K562 (cell line): ENCODE measurements at regions not wholly inside any gene's neighbourhood (a gene's known extent, or its start where the extent isn't known, plus 50 kb on each side); places are given as distances from the start of the nearest gene placed in this dataset.

Experiments used
- ATAC-seq: fragments of 200-7000 bp; cut with Tn5 transposase; 3 replicates; pipeline ENCODE4 v1.9.1; 2020; ENCODE audit warnings: moderate library complexity
- BruUV-seq: library from RNA; stranded (reverse); fragments of 400-500 nt; replicated peaks from 2 replicates; lab custom pipeline; 2021; lab: Mats Ljungman, UMichigan
- CTCF ChIA-PET: fragments of 300-600 bp; formaldehyde crosslinking; extraction: SDS; loops from one replicate; lab custom pipeline; 2021; ENCODE audit warnings: low intra/inter-chr PET ratio; lab: Yijun Ruan, JAX
- POLR2A ChIA-PET: fragments of 300-600, 350-650 bp; sonication (Branson Sonifier 250); formaldehyde crosslinking; extraction: SDS; loops from one replicate; lab custom pipeline; 2021; ENCODE audit warnings: antibody characterized with exemption, inconsistent platforms; lab: Yijun Ruan, JAX
- DNase-seq, 4 experiments: peaks; one replicate each; pipeline versions ENCODE4 v3.0.0 to v3.0.0-alpha.2; 2011 to 2018; ENCODE audit warnings: low spot score in 3 of 4, mixed read lengths in 3 of 4; ENCODE audit errors: extremely low read depth in 1 of 4
- FAIRE-seq: peaks from 2 replicates; lab custom pipeline; 2011; peaks lifted over from hg19 to GRCh38; lab: Jason Lieb, UNC
- H2AFZ ChIP-seq: 2 replicates; pipeline ENCODE4 v1.6.0; 2011; ENCODE audit warnings: low read depth, low read length, control low read depth, inconsistent platforms
- H3K27ac ChIP-seq: fragments of 200-600 bp; 3 replicates; pipeline ENCODE4 v1.8.0; 2011; ENCODE audit warnings: low read depth, mild to moderate bottlenecking, control low read depth, inconsistent platforms, low read length, moderate library complexity, mixed read lengths; ENCODE audit errors: extremely low read depth
- H3K27me3 ChIP-seq, 2 experiments: fragments of 300-600 bp in 1 of 2; 2 replicates in 1 of 2; 3 replicates in 1 of 2; pipeline versions ENCODE4 v1.6.0 to v1.8.0; 2011; ENCODE audit warnings: inconsistent platforms in 2 of 2, low read length in 2 of 2, mild to moderate bottlenecking in 1 of 2, mixed read lengths in 1 of 2, moderate library complexity in 1 of 2; ENCODE audit not compliant: control insufficient read depth in 2 of 2, insufficient read depth in 2 of 2
- H3K36me3 ChIP-seq: fragments of 300-600 bp; 3 replicates; pipeline ENCODE4 v1.8.0; 2011; ENCODE audit warnings: mild to moderate bottlenecking, low read length, inconsistent platforms; ENCODE audit not compliant: control insufficient read depth, insufficient read depth
- H3K4me1 ChIP-seq, 2 experiments: fragments of 200-600 bp in 1 of 2; replicated peaks in 1 of 2; 2 replicates in 1 of 2; 3 replicates in 1 of 2; pipeline versions ENCODE4 v1.5.1 to v1.8.0; 2011; ENCODE audit warnings: inconsistent platforms in 2 of 2, low read length in 2 of 2, mild to moderate bottlenecking in 1 of 2, mixed read lengths in 1 of 2, moderate library complexity in 1 of 2; ENCODE audit not compliant: control insufficient read depth in 2 of 2, insufficient read depth in 2 of 2
- H3K4me2 ChIP-seq: 2 replicates; pipeline ENCODE4 v1.6.1; 2011; ENCODE audit warnings: low read length, control low read depth, inconsistent platforms, mixed read lengths; ENCODE audit not compliant: insufficient read depth
- H3K4me3 ChIP-seq: fragments of 200-600 bp; sonication (generic), shearing (Covaris generic); 2 replicates; pipeline ENCODE4 v1.5.1; 2016; ENCODE audit warnings: control low read depth, inconsistent platforms
- H3K79me2 ChIP-seq: fragments of 200-600 bp; 3 replicates; pipeline ENCODE4 v1.8.0; 2011; ENCODE audit warnings: low read length, inconsistent platforms; ENCODE audit not compliant: control insufficient read depth, insufficient read depth
- H3K9ac ChIP-seq, 2 experiments: 2 replicates each; pipeline versions ENCODE4 v1.6.0 to v1.6.1; 2011; ENCODE audit warnings: low read depth in 2 of 2, low read length in 2 of 2, control low read depth in 1 of 2, inconsistent platforms in 1 of 2, mild to moderate bottlenecking in 1 of 2, mixed read lengths in 1 of 2; ENCODE audit not compliant: insufficient read depth in 1 of 2
- H3K9me1 ChIP-seq: one replicate; pipeline ENCODE4 v1.6.0; 2011; ENCODE audit warnings: inconsistent platforms, mild to moderate bottlenecking, low read length, moderate library complexity; ENCODE audit not compliant: control insufficient read depth, insufficient read depth
- H3K9me3 ChIP-seq: replicated peaks from 2 replicates; pipeline ENCODE4 v1.5.1; 2011; ENCODE audit warnings: low read depth, low read length, inconsistent platforms; ENCODE audit not compliant: control insufficient read depth, insufficient read depth
- H4K20me1 ChIP-seq: replicated peaks from 2 replicates; pipeline ENCODE4 v1.6.1; 2011; ENCODE audit warnings: low read length, inconsistent platforms, mixed read lengths; ENCODE audit not compliant: control insufficient read depth, insufficient read depth
- MAFF ChIP-seq: IDR thresholded peaks from 2 replicates; pipeline ENCODE4 v1.6.1; 2012; ENCODE audit warnings: low read length, improper control_type of control experiment
- NCOA4 ChIP-seq: fragments of 450-650 bp; IDR thresholded peaks from 2 replicates; pipeline ENCODE4 v1.6.1; 2018; ENCODE audit warnings: mild to moderate bottlenecking; ENCODE audit not compliant: partially characterized antibody
- NONO ChIP-seq, 2 experiments: fragments of 200-400 bp in 1 of 2; fragments of 450-650 bp in 1 of 2; formaldehyde crosslinking in 1 of 2; IDR thresholded peaks; 2 replicates each; pipeline ENCODE4 v1.6.1; 2017; ENCODE audit warnings: low read depth in 2 of 2, mild to moderate bottlenecking in 2 of 2, moderate library complexity in 2 of 2, low read length in 1 of 2
- NR2C2 ChIP-seq, 2 experiments: fragments of 200-800 bp in 1 of 2; sonication (Bioruptor generic) in 1 of 2; sonication (generic) in 1 of 2; formaldehyde crosslinking in 1 of 2; IDR thresholded peaks; 2 replicates each; pipeline versions ENCODE4 v1.6.1 to v1.8.0; 2016 to 2022; ENCODE audit warnings: mild to moderate bottlenecking in 1 of 2, missing compliant biosample characterization in 1 of 2, missing genetic modification characterization in 1 of 2, missing genetic modification reagents in 1 of 2
- TAF1 ChIP-seq: IDR thresholded peaks from 2 replicates; pipeline ENCODE4 v1.6.1; 2011; ENCODE audit warnings: mild to moderate bottlenecking, low read length, moderate library complexity; ENCODE audit not compliant: insufficient read depth, control insufficient read depth, severe bottlenecking; ENCODE audit errors: extremely low read depth
- ZNF174 ChIP-seq: fragments of 250-450 bp; sonication (Bioruptor Pico); IDR thresholded peaks from 2 replicates; pipeline ENCODE4 v1.4.0; 2020; ENCODE audit warnings: mild to moderate bottlenecking
- ZNF316 ChIP-seq: fragments of 450-650 bp; IDR thresholded peaks from 2 replicates; pipeline ENCODE4 v1.6.1; 2016
- ZNF717 ChIP-seq: fragments of 250-450 bp; sonication (Bioruptor Pico); IDR thresholded peaks from 2 replicates; pipeline ENCODE4 v1.5.0; 2021
- WGBS: fragments of 100-300 bp; shearing (Covaris generic); methylation state at CpG from one replicate; pipeline ENCODE4 v1.1.6; 2016; ENCODE audit warnings: low coverage, mixed read lengths; ENCODE audit not compliant: insufficient coverage; ENCODE audit errors: missing lambda C conversion rate; 5-methylcytosine and 5-hydroxymethylcytosine counted together
- in situ Hi-C: fragments of 300-500 bp; cut with MboI; formaldehyde crosslinking; loops from 4 replicates; pipeline ENCODE4 v1.15.0; 2018; ENCODE audit warnings: inconsistent platforms, mixed read lengths
- intact Hi-C: fragments of 100-400 bp; cut with micrococcal nuclease; formaldehyde crosslinking; loops from 2 replicates; pipeline ENCODE4 v1.14.2; 2022
- TF ChIP-seq, protein P1 (sequence below): sonication (generic); formaldehyde crosslinking; IDR thresholded peaks from 2 replicates; pipeline ENCODE4 v1.8.0; 2022; ENCODE audit warnings: mild to moderate bottlenecking, missing genetic modification reagents, borderline replicate concordance

DNA sequence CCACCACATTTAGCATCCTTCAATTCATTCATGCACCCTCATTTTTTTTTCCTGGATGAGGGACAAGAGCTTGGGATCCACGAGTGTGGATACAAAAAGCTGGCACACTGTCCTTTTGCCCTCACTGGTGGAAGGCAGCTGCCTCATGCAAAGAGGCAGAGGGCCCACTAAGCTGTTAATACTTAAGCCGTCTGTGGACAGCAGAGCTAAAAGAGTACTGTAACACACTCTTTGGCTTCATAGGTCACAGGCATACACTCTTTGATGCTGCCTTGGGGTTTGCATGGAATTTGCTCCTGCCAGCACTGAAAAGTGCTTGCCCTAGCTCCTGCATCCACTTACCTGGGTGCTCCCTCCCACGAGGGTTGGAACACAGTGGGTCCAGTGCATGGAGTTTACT lies 978.4 kb upstream of the SPRY2 start:
- no peaks in the 10 kb centered on the region for H3K9me1 ChIP-seq
- no peak overlapping the region for H3K9ac ChIP-seq
- 0 out of 3 replicates have a peak, but pooled peaks cover 2% of the 10 kb centered on the region for H3K79me2 ChIP-seq
- no peaks in the 10 kb centered on the region for H3K9me3 ChIP-seq
- ChIA-PET POLR2A (no interaction called here), CTCF (no interaction called here)
- no TSS peak for BruUV-seq
- H3K4me1 ChIP-seq = no peaks in the 10 kb centered on the region
- no peaks in the 10 kb centered on the region for H4K20me1 ChIP-seq
- FAIRE-seq (no peak), ATAC-seq (no peak), DNase-seq (no peak)
- H3K27ac ChIP-seq = no peak overlapping the region
- no peaks in the 10 kb centered on the region for H3K27me3 ChIP-seq
- intact Hi-C loops = no loop called here
- H3K4me3 ChIP-seq = no peak overlapping the region
- TF ChIP-seq TAF1 = no peak
- WGBS = 30% methylated on average over 3 of the region's 3 CpGs
- no peak overlapping the region for H3K4me2 ChIP-seq
- no peaks in the 10 kb centered on the region for H3K36me3 ChIP-seq
- H2AFZ ChIP-seq = no peak overlapping the region
- in situ Hi-C loops = no loop called here

DNA sequence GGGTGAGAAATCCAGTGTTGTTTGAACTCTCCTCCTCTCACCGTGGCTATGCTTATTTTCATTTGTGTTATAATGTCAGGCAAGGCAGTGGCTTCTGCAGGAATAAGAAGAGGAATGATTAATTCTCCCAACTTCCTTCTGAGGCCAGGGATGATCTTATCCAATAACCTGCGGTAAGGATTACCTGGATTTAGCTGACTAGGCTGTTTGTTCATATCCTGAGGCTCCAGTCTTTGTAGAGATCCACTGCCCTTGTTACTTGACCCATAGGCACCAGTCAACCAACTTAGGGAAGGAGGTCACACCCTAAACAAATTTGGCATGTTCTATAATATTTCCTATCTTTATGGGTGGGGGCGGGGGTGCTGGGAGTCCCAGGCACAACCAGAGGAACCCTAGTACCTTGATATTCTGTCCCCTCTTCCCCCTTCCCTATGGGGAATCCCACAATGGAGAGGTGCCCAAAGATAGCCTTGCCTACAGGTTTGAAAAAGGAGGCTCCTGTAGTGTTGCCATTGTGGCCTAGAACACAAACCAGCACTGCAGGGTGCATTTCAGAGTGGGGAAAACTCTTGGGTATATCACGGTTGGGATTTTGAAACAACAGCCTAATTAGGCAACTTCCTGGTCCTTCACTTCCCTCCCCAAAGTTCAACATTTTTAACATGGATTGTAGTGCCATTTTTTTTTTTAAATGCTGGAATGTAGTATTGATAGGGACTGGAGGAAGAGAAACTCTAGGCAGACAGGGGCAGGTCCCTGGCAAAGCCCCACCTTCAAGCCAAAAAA lies 977.5 kb upstream of the SPRY2 start:
- POLR2A ChIA-PET = no interaction called here

More for the DNA sequence above, 977.5 kb upstream of the SPRY2 start:
- Histone ChIP-seq H3K4me1 (no peaks in the 10 kb centered on the region), H3K36me3 (no peaks in the 10 kb centered on the region), H3K27ac (no peak overlapping the region), H3K4me2 (no peak overlapping the region), H3K79me2 (no peaks in the 10 kb centered on the region), H3K4me3 (no peak overlapping the region), H3K9ac (no peak overlapping the region), H3K9me1 (no peaks in the 10 kb centered on the region), H3K9me3 (no peaks in the 10 kb centered on the region), H4K20me1 (no peaks in the 10 kb centered on the region), H3K27me3 (no peaks in the 10 kb centered on the region), H2AFZ (no peak overlapping the region)
- no TSS peak for BruUV-seq
- ATAC-seq (no peak), DNase-seq (no peak), FAIRE-seq (no peak)
- intact Hi-C loops (no loop called here), in situ Hi-C loops (no loop called here)
- WGBS = 22% methylated on average over 3 of the region's 4 CpGs
- CTCF ChIA-PET = no interaction called here
- TF ChIP-seq, protein P1, sequence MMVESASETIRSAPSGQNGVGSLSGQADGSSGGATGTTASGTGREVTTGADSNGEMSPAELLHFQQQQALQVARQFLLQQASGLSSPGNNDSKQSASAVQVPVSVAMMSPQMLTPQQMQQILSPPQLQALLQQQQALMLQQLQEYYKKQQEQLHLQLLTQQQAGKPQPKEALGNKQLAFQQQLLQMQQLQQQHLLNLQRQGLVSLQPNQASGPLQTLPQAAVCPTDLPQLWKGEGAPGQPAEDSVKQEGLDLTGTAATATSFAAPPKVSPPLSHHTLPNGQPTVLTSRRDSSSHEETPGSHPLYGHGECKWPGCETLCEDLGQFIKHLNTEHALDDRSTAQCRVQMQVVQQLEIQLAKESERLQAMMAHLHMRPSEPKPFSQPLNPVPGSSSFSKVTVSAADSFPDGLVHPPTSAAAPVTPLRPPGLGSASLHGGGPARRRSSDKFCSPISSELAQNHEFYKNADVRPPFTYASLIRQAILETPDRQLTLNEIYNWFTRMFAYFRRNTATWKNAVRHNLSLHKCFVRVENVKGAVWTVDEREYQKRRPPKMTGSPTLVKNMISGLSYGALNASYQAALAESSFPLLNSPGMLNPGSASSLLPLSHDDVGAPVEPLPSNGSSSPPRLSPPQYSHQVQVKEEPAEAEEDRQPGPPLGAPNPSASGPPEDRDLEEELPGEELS (CRISPR knock-in tag) = no peak
- TF ChIP-seq NONO (IDR thresholded peaks at IDR 0.05; ENCODE audit: low read depth in 2 of 2, low read length in 1 of 2) (no peak), ZNF717 (CRISPR knock-in tag) (no peak), ZNF316 (0 out of 2 replicates have a peak, but pooled peaks have one; percentile 3), ZNF174 (no peak), NCOA4 (no peak), MAFF (0 out of 2 replicates have a peak, but pooled peaks have one; percentile 18), NR2C2 (CRISPR knock-in tag; IDR thresholded peaks at IDR 0.05) (no peak), NR2C2 (tag; IDR thresholded peaks at IDR 0.05) (no peak)
